HCT116 (cell line): ENCODE measurements at regions not wholly inside any gene's neighbourhood (a gene's known extent, or its start where the extent isn't known, plus 50 kb on each side); places are given as distances from the start of the nearest gene placed in this dataset.

Experiments used
- ATAC-seq: fragments of 200-7000 bp; cut with Tn5 transposase; 2 replicates; pipeline ENCODE4 v1.9.1; 2020; ENCODE audit warnings: mild to moderate bottlenecking, moderate library complexity
- BruUV-seq: library from RNA; stranded (reverse); fragments of 400-500 nt; replicated peaks from 2 replicates; lab custom pipeline; 2021; lab: Mats Ljungman, UMichigan
- CTCF ChIA-PET: fragments of 300-600 bp; sonication (Branson Sonifier 250); formaldehyde crosslinking; loops from one replicate; lab custom pipeline; 2021; ENCODE audit warnings: antibody characterized with exemption; lab: Charles Lee
- POLR2A ChIA-PET: fragments of 300-600, 350-600 bp; sonication (Branson Sonifier 250); formaldehyde crosslinking; loops from one replicate; lab custom pipeline; 2021; ENCODE audit warnings: antibody characterized with exemption; lab: Charles Lee
- RAD21 ChIA-PET, 2 experiments: fragments of 300-600 bp; sonication (Branson Sonifier 250); formaldehyde crosslinking; loops; one replicate each; lab custom pipeline; 2023; ENCODE audit warnings: low total read pairs in 2 of 2; ENCODE audit not compliant: uncharacterized antibody in 2 of 2, unreplicated experiment in 2 of 2, low non-redundant PET in 1 of 2; lab: Charles Lee
- DNase-seq: peaks from one replicate; pipeline ENCODE4 v3.0.0-alpha.2; 2010; ENCODE audit warnings: low read depth, low spot score
- H2AFZ ChIP-seq: fragments of 200-600 bp; shearing (Covaris generic), sonication (generic); 2 replicates; pipeline ENCODE4 v1.6.1; 2017; ENCODE audit warnings: low read depth, mixed run types, mixed read lengths, antibody characterized with exemption, low read length; ENCODE audit not compliant: poor library complexity, severe bottlenecking
- H3K27ac ChIP-seq: 2 replicates; pipeline ENCODE4 v1.5.1; 2012; ENCODE audit warnings: low read depth, low read length
- H3K27me3 ChIP-seq: fragments of 200-600 bp; sonication (generic); 2 replicates; pipeline ENCODE4 v1.6.1; 2016; ENCODE audit warnings: mixed run types, low read length, mixed read lengths; ENCODE audit not compliant: insufficient read depth
- H3K36me3 ChIP-seq, 2 experiments: fragments of 200-500 bp in 1 of 2; fragments of 200-600 bp in 1 of 2; sonication (Bioruptor generic) in 1 of 2; sonication (generic) in 1 of 2; 2 replicates each; pipeline versions ENCODE4 v1.5.1 to v1.6.1; 2014 to 2016; ENCODE audit warnings: low read length in 2 of 2, inconsistent platforms in 1 of 2, mixed read lengths in 1 of 2, mixed run types in 1 of 2; ENCODE audit not compliant: insufficient read depth in 2 of 2, control insufficient read depth in 1 of 2
- H3K4me1 ChIP-seq, 2 experiments: fragments of 200-600 bp in 1 of 2; sonication (generic) in 1 of 2; 2 replicates each; pipeline versions ENCODE4 v1.5.1 to v1.6.1; 2012 to 2017; ENCODE audit warnings: low read length in 2 of 2, inconsistent platforms in 1 of 2, mild to moderate bottlenecking in 1 of 2, mixed read lengths in 1 of 2, mixed run types in 1 of 2, moderate library complexity in 1 of 2; ENCODE audit not compliant: insufficient read depth in 2 of 2, control insufficient read depth in 1 of 2
- H3K4me2 ChIP-seq: fragments of 200-600 bp; sonication (generic); 2 replicates; pipeline ENCODE4 v1.6.1; 2017; ENCODE audit warnings: mixed run types, low read length, mixed read lengths
- H3K4me3 ChIP-seq, 2 experiments: fragments of 200-600 bp in 1 of 2; sonication (generic) in 1 of 2; replicated peaks in 1 of 2; 2 replicates each; pipeline ENCODE4 v1.5.1; 2011 to 2016; ENCODE audit warnings: low read length in 2 of 2, control low read depth in 1 of 2, low read depth in 1 of 2, mild to moderate bottlenecking in 1 of 2, mixed read lengths in 1 of 2, mixed run types in 1 of 2
- H3K79me2 ChIP-seq: fragments of 200-600 bp; sonication (generic); 2 replicates; pipeline ENCODE4 v1.6.1; 2017; ENCODE audit warnings: mild to moderate bottlenecking, mixed run types, low read length, moderate library complexity, mixed read lengths; ENCODE audit not compliant: insufficient read depth
- H3K9ac ChIP-seq: fragments of 200-600 bp; sonication (generic); 2 replicates; pipeline ENCODE4 v1.6.1; 2016; ENCODE audit warnings: low read length, mixed read lengths
- H3K9me2 ChIP-seq: fragments of 200-600 bp; sonication (generic), shearing (Covaris generic); 2 replicates; pipeline ENCODE4 v1.6.1; 2017; ENCODE audit warnings: mixed run types, mild to moderate bottlenecking, moderate library complexity; ENCODE audit not compliant: insufficient read depth
- H3K9me3 ChIP-seq, 2 experiments: fragments of 200-500 bp in 1 of 2; fragments of 200-600 bp in 1 of 2; sonication (Bioruptor generic) in 1 of 2; sonication (generic) in 1 of 2; 2 replicates each; pipeline ENCODE4 v1.6.1; 2014 to 2017; ENCODE audit warnings: low read length in 2 of 2, mixed read lengths in 2 of 2, inconsistent platforms in 1 of 2, low read depth in 1 of 2, mild to moderate bottlenecking in 1 of 2, mixed run types in 1 of 2, moderate library complexity in 1 of 2; ENCODE audit not compliant: control insufficient read depth in 1 of 2, insufficient read depth in 1 of 2
- H4K20me1 ChIP-seq: fragments of 200-600 bp; sonication (generic), shearing (Covaris generic); 2 replicates; pipeline ENCODE4 v1.6.1; 2017; ENCODE audit warnings: mixed run types, mild to moderate bottlenecking, moderate library complexity; ENCODE audit not compliant: insufficient read depth
- ATF3 ChIP-seq: IDR thresholded peaks from 2 replicates; pipeline ENCODE4 v1.6.1; 2012
- CBX3 ChIP-seq: IDR thresholded peaks from 2 replicates; pipeline ENCODE4 v1.6.1; 2012; ENCODE audit warnings: low read depth
- CEBPB ChIP-seq: IDR thresholded peaks from 2 replicates; pipeline ENCODE4 v1.6.1; 2012; ENCODE audit warnings: low read depth
- POLR2A ChIP-seq: IDR thresholded peaks from 2 replicates; pipeline ENCODE4 v1.7.0; 2011; ENCODE audit warnings: borderline replicate concordance; ENCODE audit not compliant: insufficient read depth, insufficient read length; ENCODE audit errors: extremely low read depth
- POLR2AphosphoS5 ChIP-seq: IDR thresholded peaks from 2 replicates; pipeline ENCODE4 v1.6.1; 2011; ENCODE audit warnings: mild to moderate bottlenecking, low read depth, low read length, moderate library complexity
- RAD21 ChIP-seq: IDR thresholded peaks from 2 replicates; pipeline ENCODE4 v1.6.1; 2012; ENCODE audit warnings: low read depth, mild to moderate bottlenecking
- REST ChIP-seq: IDR thresholded peaks from 2 replicates; pipeline ENCODE4 v1.6.1; 2012; ENCODE audit warnings: low read depth
- TCF7L2 ChIP-seq: IDR thresholded peaks from 2 replicates; pipeline ENCODE4 v1.7.0; 2011; ENCODE audit warnings: borderline replicate concordance, inconsistent platforms; ENCODE audit not compliant: insufficient read depth, insufficient read length; ENCODE audit errors: extremely low read depth
- intact Hi-C: fragments of 100-400 bp; cut with micrococcal nuclease; formaldehyde crosslinking; loops from 2 replicates; pipeline ENCODE4 v1.10.0; 2022

DNA sequence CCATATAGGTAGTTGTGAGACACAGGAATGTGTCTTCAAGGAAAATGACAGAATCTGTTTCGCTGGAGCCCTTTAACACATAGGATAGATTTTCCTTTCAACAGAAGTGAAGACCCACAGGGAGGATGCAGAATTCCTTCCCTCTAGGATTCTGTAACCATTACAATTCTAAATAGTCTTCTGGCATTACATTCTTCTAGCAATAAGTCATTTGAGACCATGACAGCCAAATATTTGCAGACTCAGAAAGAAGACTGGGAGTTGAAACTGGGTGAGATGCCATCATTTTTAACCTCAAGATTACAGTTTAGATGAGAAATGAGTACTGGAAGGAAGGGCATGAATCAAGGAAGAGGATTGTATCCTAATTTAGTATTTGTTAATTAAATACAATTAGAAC, 61.6 kb downstream of the ZBTB18 start:
- Histone ChIP-seq H3K4me3 (no peak overlapping the region), H3K36me3 (no peaks in the 10 kb centered on the region), H3K27ac (no peak overlapping the region), H3K27me3 (peaks cover 75% of the 10 kb centered on the region), H3K4me2 (no peak overlapping the region), H2AFZ (no peak overlapping the region), H3K79me2 (no peaks in the 10 kb centered on the region), H3K9me3 (no peaks in the 10 kb centered on the region), H3K9me2 (no peaks in the 10 kb centered on the region), H3K9ac (no peak overlapping the region), H3K4me1 (no peaks in the 10 kb centered on the region), H4K20me1 (no peaks in the 10 kb centered on the region)
- ATAC-seq (no peak), DNase-seq (no peak)
- ChIA-PET CTCF (no interaction called here), POLR2A (no interaction called here), RAD21 (no interaction called here)
- TF ChIP-seq RAD21 (no peak), TCF7L2 (no peak), POLR2A (no peak), CEBPB (no peak), ATF3 (no peak), REST (no peak), POLR2AphosphoS5 (no peak), CBX3 (no peak)
- no TSS peak for BruUV-seq
- intact Hi-C loops, result no loop called here
